B cell (primary cell): ENCODE measurements at regions not wholly inside any gene's neighbourhood (a gene's known extent, or its start where the extent isn't known, plus 50 kb on each side); places are given as distances from the start of the nearest gene placed in this dataset.

ENCODE experiments used
- ATAC-seq: fragments of 200-7000 bp; cut with Tn5 transposase; one replicate; pipeline ENCODE4 v1.10.0; 2021; ENCODE audit warnings: low read depth, mild to moderate bottlenecking, moderate number of reproducible peaks, moderate library complexity
- CTCF ChIA-PET: fragments of 350-600 bp; sonication (Branson Sonifier 250); formaldehyde crosslinking; loops from one replicate; lab custom pipeline; 2021; ENCODE audit warnings: antibody characterized with exemption, inconsistent platforms; lab: Charles Lee
- POLR2A ChIA-PET: fragments of 350-600 bp; sonication (Branson Sonifier 250); formaldehyde crosslinking; loops from one replicate; lab custom pipeline; 2021; ENCODE audit warnings: antibody characterized with exemption; lab: Charles Lee
- DNase-seq: peaks from one replicate; pipeline ENCODE4 v3.0.0; 2013
- H2AFZ ChIP-seq: 2 replicates; pipeline ENCODE4 v1.6.1; 2012; ENCODE audit warnings: mild to moderate bottlenecking, low read depth, low read length; ENCODE audit not compliant: insufficient read depth, poor library complexity, severe bottlenecking
- H3K27ac ChIP-seq, 2 donors: 1 replicate in 1 of 2; 2 replicates in 1 of 2; pipeline ENCODE4 v1.5.1; 2012 to 2013; ENCODE audit warnings: low read length in 2 of 2, mild to moderate bottlenecking in 2 of 2, moderate library complexity in 1 of 2
- H3K27me3 ChIP-seq, 4 experiments: fragments of 200-600 bp in 1 of 4; sonication (generic) in 1 of 4; replicated peaks in 1 of 4; 1 replicate in 2 of 4; 2 replicates in 2 of 4; pipeline versions ENCODE4 v1.6.1 to v1.7.0; 2013 to 2016; ENCODE audit warnings: low read length in 3 of 4, mild to moderate bottlenecking in 2 of 4, mixed read lengths in 1 of 4, moderate library complexity in 1 of 4; ENCODE audit not compliant: insufficient read depth in 4 of 4, control insufficient read depth in 3 of 4; ENCODE audit errors: control extremely low read depth in 1 of 4
- H3K36me3 ChIP-seq, 2 experiments: replicated peaks in 1 of 2; 1 replicate in 1 of 2; 2 replicates in 1 of 2; pipeline versions ENCODE4 v1.6.1 to v1.7.1; 2013; ENCODE audit warnings: low read length in 1 of 2; ENCODE audit not compliant: insufficient read depth in 2 of 2, control insufficient read depth in 1 of 2; ENCODE audit errors: control extremely low read depth in 1 of 2, extremely low read depth in 1 of 2
- H3K4me1 ChIP-seq, 2 donors: fragments of 200-600 bp in 1 of 2; sonication (generic) in 1 of 2; 1 replicate in 1 of 2; 2 replicates in 1 of 2; pipeline versions ENCODE4 v1.5.1 to v1.6.1; 2013 to 2017; ENCODE audit warnings: low read length in 2 of 2; ENCODE audit not compliant: control insufficient read depth in 2 of 2, insufficient read depth in 2 of 2
- H3K4me2 ChIP-seq: replicated peaks from 2 replicates; pipeline ENCODE3; 2012; ENCODE audit warnings: mild to moderate bottlenecking, low read depth, low read length; ENCODE audit not compliant: poor library complexity, severe bottlenecking
- H3K4me3 ChIP-seq, 5 experiments: fragments of 200-600 bp in 1 of 5; sonication (generic) in 1 of 5; 1 replicate in 3 of 5; 2 replicates in 2 of 5; pipeline versions ENCODE4 v1.5.1 to v1.7.0; 2011 to 2016; ENCODE audit warnings: low read length in 4 of 5, mild to moderate bottlenecking in 4 of 5, low read depth in 2 of 5, control low read depth in 1 of 5, moderate library complexity in 1 of 5; ENCODE audit not compliant: insufficient read depth in 1 of 5; ENCODE audit errors: control extremely low read depth in 1 of 5, extremely low read depth in 1 of 5
- H3K79me2 ChIP-seq: fragments of 200-600 bp; sonication (generic); one replicate; pipeline ENCODE4 v1.6.0; 2016; ENCODE audit warnings: low read length; ENCODE audit not compliant: control insufficient read depth, insufficient read depth
- H3K9ac ChIP-seq: fragments of 200-600 bp; sonication (generic); 2 replicates; pipeline ENCODE4 v1.6.1; 2017; ENCODE audit warnings: mild to moderate bottlenecking, low read length, moderate library complexity
- H3K9me3 ChIP-seq, 3 donors: one replicate each; pipeline versions ENCODE4 v1.6.1 to v1.7.1; 2013; ENCODE audit warnings: low read length in 2 of 3; ENCODE audit not compliant: control insufficient read depth in 2 of 3, insufficient read depth in 1 of 3; ENCODE audit errors: control extremely low read depth in 1 of 3
- H4K20me1 ChIP-seq: 2 replicates; pipeline ENCODE4 v1.6.0; 2012; ENCODE audit warnings: mild to moderate bottlenecking, low read length; ENCODE audit not compliant: insufficient read depth, control insufficient read depth, poor library complexity, severe bottlenecking
- H3K27ac Mint-ChIP-seq: one replicate; pipeline ENCODE4 v1.8.0; 2021; ENCODE audit warnings: mixed read lengths
- H3K27me3 Mint-ChIP-seq: one replicate; pipeline ENCODE4 v1.8.0; 2021; ENCODE audit warnings: mixed read lengths
- H3K4me1 Mint-ChIP-seq: one replicate; pipeline ENCODE4 v1.8.0; 2021; ENCODE audit warnings: mixed read lengths
- H3K4me3 Mint-ChIP-seq: one replicate; pipeline ENCODE4 v1.8.0; 2021; ENCODE audit warnings: mixed read lengths
- H3K9me3 Mint-ChIP-seq: one replicate; pipeline ENCODE4 v1.8.0; 2022; ENCODE audit warnings: mixed read lengths; ENCODE audit not compliant: insufficient read depth
- CTCF ChIP-seq: fragments of 200-600 bp; IDR thresholded peaks from one replicate; pipeline ENCODE4 v1.8.0; 2022; ENCODE audit warnings: antibody characterized with exemption, mild to moderate bottlenecking
- EZH2 ChIP-seq: IDR thresholded peaks from 2 replicates; pipeline ENCODE4 v1.6.1; 2012; ENCODE audit warnings: borderline replicate concordance, low read depth, mild to moderate bottlenecking, moderate library complexity, low read length; ENCODE audit not compliant: insufficient read depth, poor library complexity, severe bottlenecking
- WGBS: methylation state at CpG from one replicate; pipeline ENCODE4 v1.1.5; 2013; ENCODE audit warnings: missing lambda C conversion rate; ENCODE audit not compliant: insufficient coverage; 5-methylcytosine and 5-hydroxymethylcytosine counted together
- intact Hi-C: fragments of 100-400 bp; cut with micrococcal nuclease; formaldehyde crosslinking; loops from one replicate; pipeline ENCODE4 v1.10.0; 2022

- H3K4me1 Mint-ChIP-seq, result peaks cover 26% of the 10 kb centered on the region
- no peaks in the 10 kb centered on the region for H3K27me3 Mint-ChIP-seq
- ChIA-PET POLR2A (no interaction called here), CTCF (interaction anchor here (0.9 kb wide), 1 partner anchor 124 kb away, joined by 3 read pairs; no protein-coding TSS in a partner anchor)
- Histone ChIP-seq H4K20me1 (no peaks in the 10 kb centered on the region), H3K79me2 (no peaks in the 10 kb centered on the region), H2AFZ (no peak overlapping the region), H3K27me3 (no peaks in the 10 kb centered on the region), H3K4me1 (peaks cover 19 to 20% of the 10 kb centered on the region in 2 donors), H3K4me2 (no peak overlapping the region), H3K36me3 (no peaks in the 10 kb centered on the region), H3K9ac (no peak overlapping the region), H3K4me3 (no peak overlapping the region), H3K9me3 (no peaks in the 10 kb centered on the region), H3K27ac (no peak overlapping the region)
- H3K27ac Mint-ChIP-seq, result no peak overlapping the region
- H3K4me3 Mint-ChIP-seq, result no peak overlapping the region
- TF ChIP-seq EZH2 (no peak), CTCF (no peak)
- intact Hi-C loops, result no loop called here
- DNase-seq (no peak), ATAC-seq (no peak)
- no peaks in the 10 kb centered on the region for H3K9me3 Mint-ChIP-seq
- WGBS, result no CpG with 5 or more reads among the region's 3 CpGs
Observed at GRCh38 chr3:18513091-18513490, 88.0 kb upstream of the SATB1 start.

GRCh38 chr3:18512007-18512406, 86.9 kb upstream of the SATB1 start:
- TF ChIP-seq CTCF, result no peak
- TF ChIP-seq EZH2, result no peak
- Mint-ChIP-seq H3K27ac (no peak overlapping the region), H3K4me3 (no peak overlapping the region), H3K4me1 (peaks cover 30% of the 10 kb centered on the region), H3K27me3 (no peaks in the 10 kb centered on the region), H3K9me3 (no peaks in the 10 kb centered on the region)
- H3K79me2 ChIP-seq, result no peaks in the 10 kb centered on the region
- ATAC-seq (peak; percentile 45), DNase-seq (peak; percentile 17)
- no peak overlapping the region for H3K4me2 ChIP-seq
- no peak overlapping the region for H3K27ac ChIP-seq
- H3K4me1 ChIP-seq, result peaks cover 24 to 31% of the 10 kb centered on the region in 2 donors
- ChIA-PET POLR2A (interaction anchor here (0.7 kb wide), 1 partner anchor 8 kb away, joined by 3 read pairs; no protein-coding TSS in a partner anchor), CTCF (interaction anchor here (1.3 kb wide), 1 partner anchor 10 kb away, joined by 3 read pairs; no protein-coding TSS in a partner anchor)
- H2AFZ ChIP-seq, result no peak overlapping the region
- no peaks in the 10 kb centered on the region for H3K36me3 ChIP-seq
- no peaks in the 10 kb centered on the region for H3K9me3 ChIP-seq
- no peaks in the 10 kb centered on the region for H4K20me1 ChIP-seq
- no peak overlapping the region for H3K9ac ChIP-seq
- no peak overlapping the region for H3K4me3 ChIP-seq
- no CpG with 5 or more reads among the region's 1 CpG for WGBS
- H3K27me3 ChIP-seq, result no peaks in the 10 kb centered on the region
- intact Hi-C loops, result no loop called here
